Activated CD4-positive, alpha-beta T cell treated with anti-CD3 and anti-CD28 coated beads, Interleukin-2, amount 10 ng/mL, durations not matched to agents 24 days and 14 days (primary cell): ENCODE measurements at regions not wholly inside any gene's neighbourhood (a gene's known extent, or its start where the extent isn't known, plus 50 kb on each side); places are given as distances from the start of the nearest gene placed in this dataset.

Experiments used
- DNase-seq: peaks from one replicate; pipeline ENCODE4 v3.0.0; 2022
- H3K27ac Mint-ChIP-seq: one replicate; pipeline ENCODE4 v1.8.0; 2022; ENCODE audit warnings: mild to moderate bottlenecking, mixed read lengths
- H3K27me3 Mint-ChIP-seq: one replicate; pipeline ENCODE4 v1.8.0; 2022; ENCODE audit warnings: mixed read lengths
- H3K36me3 Mint-ChIP-seq: one replicate; pipeline ENCODE4 v1.8.0; 2022; ENCODE audit warnings: low read depth, mild to moderate bottlenecking, mixed read lengths
- H3K4me1 Mint-ChIP-seq: one replicate; pipeline ENCODE4 v1.8.0; 2021; ENCODE audit warnings: mixed read lengths
- H3K4me3 Mint-ChIP-seq: one replicate; pipeline ENCODE4 v1.8.0; 2022; ENCODE audit warnings: mild to moderate bottlenecking, moderate library complexity, mixed read lengths
- H3K9me3 Mint-ChIP-seq: one replicate; pipeline ENCODE4 v1.8.0; 2021; ENCODE audit warnings: mixed read lengths
- intact Hi-C: fragments of 100-400 bp; cut with micrococcal nuclease; formaldehyde crosslinking; loops from one replicate; pipeline ENCODE4 v1.15.1; 2023

- no peak for DNase-seq
- intact Hi-C loops, result no loop called here
- Mint-ChIP-seq H3K9me3 (no peaks in the 10 kb centered on the region), H3K4me1 (no peaks in the 10 kb centered on the region), H3K36me3 (no peaks in the 10 kb centered on the region), H3K27me3 (no peaks in the 10 kb centered on the region), H3K4me3 (no peak overlapping the region), H3K27ac (no peak overlapping the region)
These were observed 1027.3 kb upstream of the CDH9 start for GRCh38 chr5:28065656-28066055.

DNA sequence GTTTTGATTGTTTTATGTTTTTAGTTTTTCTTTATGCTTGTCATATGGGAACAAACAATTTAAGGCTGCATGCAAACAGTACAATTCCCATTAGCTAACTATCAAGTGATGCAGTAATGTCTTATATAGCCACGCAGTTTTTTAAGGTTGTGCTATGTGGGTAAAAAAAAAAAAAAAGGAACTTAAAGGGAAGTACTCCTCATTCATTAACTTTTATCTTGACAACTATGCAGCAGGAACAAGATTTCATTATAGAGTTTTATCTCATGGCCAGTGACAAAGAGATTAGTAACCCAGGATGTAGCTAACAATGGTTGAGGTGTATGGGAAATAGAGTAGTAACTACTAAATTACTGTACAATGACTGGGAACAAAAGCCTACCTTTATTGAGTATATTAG lies 1008.2 kb upstream of the CDH9 start:
- no peak overlapping the region for H3K4me3 Mint-ChIP-seq
- H3K4me1 Mint-ChIP-seq, result no peaks in the 10 kb centered on the region
- no peak overlapping the region for H3K27ac Mint-ChIP-seq
- no peaks in the 10 kb centered on the region for H3K9me3 Mint-ChIP-seq
- no peaks in the 10 kb centered on the region for H3K36me3 Mint-ChIP-seq
- no peak for DNase-seq
- intact Hi-C loops, result no loop called here
- H3K27me3 Mint-ChIP-seq, result no peaks in the 10 kb centered on the region

DNA sequence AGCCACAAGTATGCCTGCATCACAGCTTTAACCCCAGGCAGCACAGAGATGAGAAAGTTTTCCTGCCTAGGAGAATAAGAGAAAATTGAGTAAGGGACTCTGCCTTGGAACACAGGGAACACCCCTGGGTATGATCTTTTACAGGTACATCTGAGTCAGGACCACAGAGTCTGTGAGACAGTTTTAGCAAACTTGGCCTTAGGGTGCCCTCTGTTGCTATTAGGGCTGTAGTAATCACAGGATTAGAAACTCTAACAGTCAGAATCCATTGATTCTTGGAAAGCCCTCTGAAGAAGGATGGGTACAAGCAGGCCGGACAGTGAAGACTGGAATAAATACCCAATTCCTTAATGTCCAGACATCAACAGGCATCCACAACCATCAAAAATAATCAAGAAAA lies 989.5 kb upstream of the CDH9 start:
- H3K27ac Mint-ChIP-seq, result no peak overlapping the region
- no peaks in the 10 kb centered on the region for H3K36me3 Mint-ChIP-seq
- H3K4me1 Mint-ChIP-seq, result no peaks in the 10 kb centered on the region
- H3K9me3 Mint-ChIP-seq, result peaks cover 15% of the 10 kb centered on the region
- no peak for DNase-seq
- no peaks in the 10 kb centered on the region for H3K27me3 Mint-ChIP-seq
- intact Hi-C loops, result no loop called here
- H3K4me3 Mint-ChIP-seq, result no peak overlapping the region

DNA sequence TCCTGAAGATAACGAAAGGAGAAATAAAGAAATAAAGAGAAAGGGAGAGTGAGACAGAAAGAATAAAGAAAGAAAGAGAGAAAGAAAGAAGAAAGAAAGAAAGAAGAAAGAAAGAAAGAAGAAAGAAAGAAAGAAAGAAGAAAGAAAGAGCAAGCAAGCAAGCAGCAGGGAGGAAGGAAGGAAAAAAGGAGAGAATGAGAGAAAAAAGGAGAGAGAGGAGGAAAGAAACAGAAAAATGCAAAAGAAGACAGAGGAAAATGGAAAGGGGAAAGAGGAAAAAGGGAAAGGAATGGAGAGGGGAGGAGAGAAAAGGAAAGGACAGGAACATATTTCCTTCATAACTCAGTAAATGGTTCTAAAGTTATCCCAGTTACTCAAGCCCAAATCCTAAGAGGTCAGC lies 978.8 kb upstream of the CDH9 start:
- intact Hi-C loops, result no loop called here
- Mint-ChIP-seq H3K36me3 (no peaks in the 10 kb centered on the region), H3K9me3 (peaks cover 9% of the 10 kb centered on the region), H3K4me3 (no peak overlapping the region), H3K4me1 (no peaks in the 10 kb centered on the region), H3K27ac (no peak overlapping the region), H3K27me3 (no peaks in the 10 kb centered on the region)
- DNase-seq, result no peak

- Mint-ChIP-seq H3K36me3 (no peaks in the 10 kb centered on the region), H3K4me3 (no peak overlapping the region), H3K4me1 (no peaks in the 10 kb centered on the region), H3K27ac (no peak overlapping the region), H3K27me3 (no peaks in the 10 kb centered on the region), H3K9me3 (peaks cover 12% of the 10 kb centered on the region)
- no peak for DNase-seq
- intact Hi-C loops, result no loop called here
These were observed 976.4 kb upstream of the CDH9 start for GRCh38 chr5:28014779-28015178.

GRCh38 chr5:28012538-28012937 lies 974.2 kb upstream of the CDH9 start:
- no peak overlapping the region for H3K27ac Mint-ChIP-seq
- H3K4me3 Mint-ChIP-seq, result no peak overlapping the region
- intact Hi-C loops, result no loop called here
- H3K27me3 Mint-ChIP-seq, result no peaks in the 10 kb centered on the region
- no peaks in the 10 kb centered on the region for H3K4me1 Mint-ChIP-seq
- H3K9me3 Mint-ChIP-seq, result peaks cover 12% of the 10 kb centered on the region
- H3K36me3 Mint-ChIP-seq, result no peaks in the 10 kb centered on the region
- no peak for DNase-seq

- Mint-ChIP-seq H3K4me3 (no peak overlapping the region), H3K4me1 (no peaks in the 10 kb centered on the region), H3K36me3 (no peaks in the 10 kb centered on the region), H3K9me3 (peaks cover 10% of the 10 kb centered on the region), H3K27ac (no peak overlapping the region), H3K27me3 (no peaks in the 10 kb centered on the region)
- intact Hi-C loops, result no loop called here
- DNase-seq, result no peak
These were observed 971.2 kb upstream of the CDH9 start for GRCh38 chr5:28009576-28009975.

DNA sequence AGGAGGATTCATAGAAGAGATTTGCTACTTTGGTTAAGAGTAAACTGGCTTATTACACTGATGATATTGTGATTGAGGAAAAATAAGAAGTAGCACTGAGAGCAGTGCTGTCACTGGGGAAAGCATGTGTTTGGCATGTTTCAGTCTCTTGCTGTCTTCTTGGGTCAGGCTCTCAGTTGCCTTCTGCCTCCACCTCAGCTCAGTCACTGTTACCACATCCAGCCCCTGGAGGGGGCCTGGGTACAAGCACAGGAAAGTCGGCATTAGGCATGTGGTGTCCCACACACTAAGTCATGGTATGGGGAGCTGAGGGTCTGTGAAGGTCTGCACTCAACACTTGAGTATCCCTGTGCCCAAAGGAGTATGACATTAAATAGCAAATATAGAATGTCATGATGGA lies 958.3 kb upstream of the CDH9 start:
- no peak overlapping the region for H3K4me3 Mint-ChIP-seq
- no peaks in the 10 kb centered on the region for H3K36me3 Mint-ChIP-seq
- DNase-seq, result no peak
- H3K9me3 Mint-ChIP-seq, result peaks cover 3% of the 10 kb centered on the region
- no peaks in the 10 kb centered on the region for H3K27me3 Mint-ChIP-seq
- H3K4me1 Mint-ChIP-seq, result no peaks in the 10 kb centered on the region
- H3K27ac Mint-ChIP-seq, result no peak overlapping the region
- intact Hi-C loops, result no loop called here

GRCh38 chr5:27995867-27996266 lies 957.5 kb upstream of the CDH9 start:
- Mint-ChIP-seq H3K4me3 (no peak overlapping the region), H3K27ac (no peak overlapping the region), H3K27me3 (no peaks in the 10 kb centered on the region), H3K9me3 (peaks cover 3% of the 10 kb centered on the region), H3K36me3 (no peaks in the 10 kb centered on the region), H3K4me1 (no peaks in the 10 kb centered on the region)
- intact Hi-C loops, result no loop called here
- no peak for DNase-seq

- Mint-ChIP-seq H3K27ac (no peak overlapping the region), H3K36me3 (no peaks in the 10 kb centered on the region), H3K9me3 (no peaks in the 10 kb centered on the region), H3K4me3 (no peak overlapping the region), H3K4me1 (no peaks in the 10 kb centered on the region), H3K27me3 (no peaks in the 10 kb centered on the region)
- no peak for DNase-seq
- intact Hi-C loops, result no loop called here
These were observed 939.9 kb upstream of the CDH9 start for GRCh38 chr5:27978322-27978721.

- H3K9me3 Mint-ChIP-seq, result peaks cover 5% of the 10 kb centered on the region
- H3K4me1 Mint-ChIP-seq, result no peaks in the 10 kb centered on the region
- no peak overlapping the region for H3K27ac Mint-ChIP-seq
These were observed 930.8 kb upstream of the CDH9 start for GRCh38 chr5:27969157-27969556.

DNA sequence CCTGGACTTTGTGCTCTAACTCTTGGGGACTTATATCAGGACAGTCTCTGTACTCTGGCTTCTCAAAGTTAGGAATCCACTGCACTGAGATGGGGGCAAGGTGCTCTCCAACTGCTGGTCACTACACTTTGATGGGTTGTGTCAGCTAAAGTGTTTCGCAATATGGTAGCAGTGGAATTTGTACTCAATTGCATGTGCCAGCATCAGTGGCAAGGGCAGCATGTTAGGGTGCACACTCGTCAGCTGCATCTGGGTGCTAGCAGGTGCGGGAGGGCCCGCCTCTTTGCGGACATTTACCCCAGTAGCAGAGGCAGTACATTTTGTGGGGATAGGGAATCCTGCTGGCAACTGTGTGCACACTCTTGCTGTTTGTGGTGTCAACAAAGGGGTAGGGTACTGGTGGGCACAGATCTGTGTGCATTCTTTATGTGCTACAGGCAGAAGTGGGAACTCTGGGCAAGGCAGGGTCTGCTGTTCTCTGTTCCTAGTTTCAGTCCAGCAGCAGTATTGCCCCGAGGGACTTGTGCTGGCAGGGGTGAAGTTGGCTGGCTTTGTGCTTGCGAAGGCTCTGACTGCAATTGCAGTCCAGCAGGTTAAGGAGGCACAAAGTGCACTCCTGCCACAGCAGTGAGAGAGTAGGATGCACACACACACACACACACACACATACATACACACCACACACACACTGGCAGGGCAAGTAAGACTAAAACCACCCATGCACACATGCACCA lies 924.8 kb upstream of the CDH9 start:
- no peaks in the 10 kb centered on the region for H3K36me3 Mint-ChIP-seq
- no peak overlapping the region for H3K4me3 Mint-ChIP-seq
- intact Hi-C loops, result no loop called here
- peaks cover 13% of the 10 kb centered on the region for H3K9me3 Mint-ChIP-seq
- H3K4me1 Mint-ChIP-seq, result no peaks in the 10 kb centered on the region
- no peaks in the 10 kb centered on the region for H3K27me3 Mint-ChIP-seq
- H3K27ac Mint-ChIP-seq, result no peak overlapping the region
- DNase-seq, result no peak

More at GRCh38 chr5:27969157-27969556, 930.8 kb upstream of the CDH9 start:
- Mint-ChIP-seq H3K4me3 (no peak overlapping the region), H3K36me3 (no peaks in the 10 kb centered on the region), H3K27me3 (no peaks in the 10 kb centered on the region)
- intact Hi-C loops, result no loop called here
- no peak for DNase-seq

- peaks cover 18% of the 10 kb centered on the region for H3K9me3 Mint-ChIP-seq
- H3K27ac Mint-ChIP-seq, result no peak overlapping the region
- H3K4me1 Mint-ChIP-seq, result no peaks in the 10 kb centered on the region
- no peak for DNase-seq
- H3K4me3 Mint-ChIP-seq, result no peak overlapping the region
- H3K36me3 Mint-ChIP-seq, result no peaks in the 10 kb centered on the region
- H3K27me3 Mint-ChIP-seq, result no peaks in the 10 kb centered on the region
- intact Hi-C loops, result no loop called here
These were observed 923.8 kb upstream of the CDH9 start for GRCh38 chr5:27962198-27962597.

- no peak for DNase-seq
- no peak overlapping the region for H3K27ac Mint-ChIP-seq
- peaks cover 10% of the 10 kb centered on the region for H3K9me3 Mint-ChIP-seq
- H3K27me3 Mint-ChIP-seq, result no peaks in the 10 kb centered on the region
- H3K36me3 Mint-ChIP-seq, result no peaks in the 10 kb centered on the region
- H3K4me3 Mint-ChIP-seq, result no peak overlapping the region
- intact Hi-C loops, result no loop called here
- H3K4me1 Mint-ChIP-seq, result no peaks in the 10 kb centered on the region
These were observed 908.7 kb upstream of the CDH9 start for GRCh38 chr5:27947088-27947487.

GRCh38 chr5:27944471-27944870 lies 906.1 kb upstream of the CDH9 start:
- Mint-ChIP-seq H3K4me3 (no peak overlapping the region), H3K9me3 (peaks cover 10% of the 10 kb centered on the region), H3K27ac (no peak overlapping the region), H3K4me1 (no peaks in the 10 kb centered on the region), H3K36me3 (no peaks in the 10 kb centered on the region), H3K27me3 (no peaks in the 10 kb centered on the region)
- intact Hi-C loops, result no loop called here
- no peak for DNase-seq
